ENCODE measurements at regions not wholly inside any gene's neighbourhood (a gene's known extent, or its start where the extent isn't known, plus 50 kb on each side); places are given as distances from the start of the nearest gene placed in this dataset.

- TF ChIP-seq CTCF (conservative IDR thresholded peaks at IDR 0.05) = no peak
- Histone ChIP-seq H3K4me1 (ENCODE audit: insufficient read depth, low read length) (no peaks in the 10 kb centered on the region), H3K56ac (ENCODE audit: insufficient read length, low read depth, low read length) (no peak overlapping the region), H3K9ac (ENCODE audit: extremely low read depth, insufficient read length, low read length) (no peak overlapping the region), H3K14ac (ENCODE audit: insufficient read depth, low read length) (no peak overlapping the region), H3K9me3 (ENCODE audit: control insufficient read depth, low read depth, low read length) (no peaks in the 10 kb centered on the region), H4K8ac (replicated peaks; ENCODE audit: insufficient read length, low read depth, low read length) (no peak overlapping the region), H2BK15ac (ENCODE audit: low read depth, low read length) (no peak overlapping the region), H4K20me1 (ENCODE audit: control insufficient read depth, insufficient read depth, insufficient read length) (no peaks in the 10 kb centered on the region), H3K23me2 (ENCODE audit: insufficient read length, low read depth, low read length, poor library complexity, severe bottlenecking) (no peaks in the 10 kb centered on the region), H2BK20ac (ENCODE audit: low read depth, low read length, poor library complexity, severe bottlenecking) (no peak overlapping the region), H3T11ph (ENCODE audit: low read length) (no peak overlapping the region), H2BK120ac (ENCODE audit: low read depth, low read length, poor library complexity, severe bottlenecking) (no peak overlapping the region), H2BK5ac (ENCODE audit: insufficient read length, low read length) (no peak overlapping the region), H3K27ac (ENCODE audit: insufficient read length, low read depth, low read length) (no peak overlapping the region), H3K4me2 (ENCODE audit: insufficient read depth, insufficient read length, low read length) (no peak overlapping the region), H4K91ac (ENCODE audit: insufficient read length, low read depth, low read length) (no peak overlapping the region), H3K23ac (ENCODE audit: insufficient read length, low read depth, low read length) (no peak overlapping the region), H3K79me1 (ENCODE audit: insufficient read depth, low read depth, low read length, poor library complexity, severe bottlenecking) (no peaks in the 10 kb centered on the region), H3K27me3 (ENCODE audit: insufficient read depth, low read length) (no peaks in the 10 kb centered on the region), H2BK12ac (ENCODE audit: insufficient read length, low read depth, low read length) (no peak overlapping the region), H2AFZ (ENCODE audit: low read length) (no peak overlapping the region), H3K18ac (ENCODE audit: insufficient read length, low read depth, low read length) (no peak overlapping the region), H2AK5ac (ENCODE audit: insufficient read length, low read length) (no peak overlapping the region), H4K5ac (ENCODE audit: insufficient read length, low read depth, low read length) (no peak overlapping the region), H3K4ac (ENCODE audit: low read depth, low read length) (no peak overlapping the region), H3K79me2 (ENCODE audit: insufficient read depth, low read length) (no peaks in the 10 kb centered on the region)
- Mint-ChIP-seq H3K36me3 (ENCODE audit: insufficient read depth in 1 of 3, low read depth in 3 of 3) (no peaks in the 10 kb centered on the region), H3K27ac (no peak overlapping the region), H3K9me3 (no peaks in the 10 kb centered on the region), H3K4me3 (no peak overlapping the region), H3K4me1 (peaks cover 3 to 5% of the 10 kb centered on the region in 2 experiments; a peak in 3 of 4 replicates), H3K27me3 (ENCODE audit: low read depth) (no peaks in the 10 kb centered on the region)
- DNase-seq = no peak
- no CpG with 5 or more reads among the region's 2 CpGs for WGBS (ENCODE audit: extremely low coverage, insufficient read length, low lambda C conversion rate)
Measured at GRCh38 chr11:96969251-96969650, 579.4 kb downstream of the JRKL start.
